ENCODE measurements at regions not wholly inside any gene's neighbourhood (a gene's known extent, or its start where the extent isn't known, plus 50 kb on each side); places are given as distances from the start of the nearest gene placed in this dataset.

- TF ChIP-seq CREB3L1 (IDR thresholded peaks at IDR 0.05; ENCODE audit: borderline replicate concordance, low read depth) (peak; percentile 81), RBM15 (IDR thresholded peaks at IDR 0.05; ENCODE audit: insufficient read depth, low read length) (no peak), HES1 (IDR thresholded peaks at IDR 0.05; ENCODE audit: low read depth) (peak; percentile 66; the same call in 1 of the 2 replicates), CHD1 (IDR thresholded peaks at IDR 0.05; ENCODE audit: low read length) (peak; percentile 52), YY1 (IDR thresholded peaks at IDR 0.05; ENCODE audit: borderline replicate concordance in 1 of 3, control insufficient read depth in 1 of 3, extremely low read depth in 1 of 3, insufficient read depth in 3 of 3, insufficient read length in 1 of 3, insufficient replicate concordance in 2 of 3, low read depth in 1 of 3, low read length in 2 of 3) (peak in 1 of 3 experiments; percentile 19), ZNF23 (CRISPR knock-in tag; IDR thresholded peaks at IDR 0.05) (peak; percentile 69; the same call in 1 of the 2 replicates), RCOR1 (IDR thresholded peaks at IDR 0.05; ENCODE audit: borderline replicate concordance in 1 of 2, low read depth in 2 of 2, low read length in 2 of 2) (peak; percentile 33 to 80; a peak in 3 of 4 replicates), HNRNPLL (IDR thresholded peaks at IDR 0.05; ENCODE audit: low read depth, low read length, poor library complexity, severe bottlenecking) (peak; percentile 25), TOE1 (IDR thresholded peaks at IDR 0.05; ENCODE audit: borderline replicate concordance) (no peak), TOE1 (CRISPR knock-in tag; IDR thresholded peaks at IDR 0.05; ENCODE audit: borderline replicate concordance, low read depth) (0 out of 2 replicates have a peak, but pooled peaks have one; percentile 40), PREB (CRISPR knock-in tag; IDR thresholded peaks at IDR 0.05) (no peak), TBL1XR1 (IDR thresholded peaks at IDR 0.05; ENCODE audit: low read length in 2 of 2) (peak; percentile 78 to 96), U2AF1 (optimal IDR thresholded peaks at IDR 0.05; ENCODE audit: low read depth, low read length) (no peak), THRA (IDR thresholded peaks at IDR 0.05) (no peak)
- TF ChIP-seq, protein P1, sequence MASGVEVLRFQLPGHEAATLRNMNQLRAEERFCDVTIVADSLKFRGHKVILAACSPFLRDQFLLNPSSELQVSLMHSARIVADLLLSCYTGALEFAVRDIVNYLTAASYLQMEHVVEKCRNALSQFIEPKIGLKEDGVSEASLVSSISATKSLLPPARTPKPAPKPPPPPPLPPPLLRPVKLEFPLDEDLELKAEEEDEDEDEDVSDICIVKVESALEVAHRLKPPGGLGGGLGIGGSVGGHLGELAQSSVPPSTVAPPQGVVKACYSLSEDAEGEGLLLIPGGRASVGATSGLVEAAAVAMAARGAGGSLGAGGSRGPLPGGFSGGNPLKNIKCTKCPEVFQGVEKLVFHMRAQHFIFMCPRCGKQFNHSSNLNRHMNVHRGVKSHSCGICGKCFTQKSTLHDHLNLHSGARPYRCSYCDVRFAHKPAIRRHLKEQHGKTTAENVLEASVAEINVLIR (CRISPR knock-in tag; IDR thresholded peaks at IDR 0.05), result peak; percentile 54
- TF ChIP-seq, protein P2, sequence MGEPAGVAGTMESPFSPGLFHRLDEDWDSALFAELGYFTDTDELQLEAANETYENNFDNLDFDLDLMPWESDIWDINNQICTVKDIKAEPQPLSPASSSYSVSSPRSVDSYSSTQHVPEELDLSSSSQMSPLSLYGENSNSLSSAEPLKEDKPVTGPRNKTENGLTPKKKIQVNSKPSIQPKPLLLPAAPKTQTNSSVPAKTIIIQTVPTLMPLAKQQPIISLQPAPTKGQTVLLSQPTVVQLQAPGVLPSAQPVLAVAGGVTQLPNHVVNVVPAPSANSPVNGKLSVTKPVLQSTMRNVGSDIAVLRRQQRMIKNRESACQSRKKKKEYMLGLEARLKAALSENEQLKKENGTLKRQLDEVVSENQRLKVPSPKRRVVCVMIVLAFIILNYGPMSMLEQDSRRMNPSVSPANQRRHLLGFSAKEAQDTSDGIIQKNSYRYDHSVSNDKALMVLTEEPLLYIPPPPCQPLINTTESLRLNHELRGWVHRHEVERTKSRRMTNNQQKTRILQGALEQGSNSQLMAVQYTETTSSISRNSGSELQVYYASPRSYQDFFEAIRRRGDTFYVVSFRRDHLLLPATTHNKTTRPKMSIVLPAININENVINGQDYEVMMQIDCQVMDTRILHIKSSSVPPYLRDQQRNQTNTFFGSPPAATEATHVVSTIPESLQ (CRISPR knock-in tag; IDR thresholded peaks at IDR 0.05), result no peak; the same call in 1 of the 2 replicates
Measured at GRCh38 chr18:9008709-9009635, 93.5 kb upstream of the NDUFV2 start (continued).

All from K562 (cell line).